ENCODE measurements at regions not wholly inside any gene's neighbourhood (a gene's known extent, or its start where the extent isn't known, plus 50 kb on each side); places are given as distances from the start of the nearest gene placed in this dataset.

GRCh38 chr12:4120316-4120917 is 153.1 kb upstream of the CCND2 start:
- Histone ChIP-seq H4K20me1 (ENCODE audit: insufficient read depth) (no peaks in the 10 kb centered on the region), H3K4me3 (no peak overlapping the region), H3K4me1 (replicated peaks; ENCODE audit: insufficient read depth) (no peaks in the 10 kb centered on the region), H3K27me3 (ENCODE audit: insufficient read depth, low read depth) (peaks cover 85% of the 10 kb centered on the region), H3K36me3 (ENCODE audit: low read depth) (no peaks in the 10 kb centered on the region), H3K4me2 (no peak overlapping the region), H3F3A (ENCODE audit: insufficient read depth, low read depth) (no peaks in the 10 kb centered on the region), H3K9me3 (ENCODE audit: insufficient read depth, low read depth) (no peaks in the 10 kb centered on the region), H3K79me2 (ENCODE audit: low read depth) (no peaks in the 10 kb centered on the region), H2AFZ (no peak overlapping the region), H3K27ac (no peak overlapping the region), H3K9me2 (ENCODE audit: insufficient read depth) (no peaks in the 10 kb centered on the region)
- no TSS peak for BruUV-seq (replicated peaks)
- ChIA-PET POLR2A (ENCODE audit: unreplicated experiment) (no interaction called here), CTCF (no interaction called here)
- DNase-seq: no peak
- no peak for TF ChIP-seq EZH2 (IDR thresholded peaks at IDR 0.05; ENCODE audit: low read depth)
- TF ChIP-seq, protein P1, sequence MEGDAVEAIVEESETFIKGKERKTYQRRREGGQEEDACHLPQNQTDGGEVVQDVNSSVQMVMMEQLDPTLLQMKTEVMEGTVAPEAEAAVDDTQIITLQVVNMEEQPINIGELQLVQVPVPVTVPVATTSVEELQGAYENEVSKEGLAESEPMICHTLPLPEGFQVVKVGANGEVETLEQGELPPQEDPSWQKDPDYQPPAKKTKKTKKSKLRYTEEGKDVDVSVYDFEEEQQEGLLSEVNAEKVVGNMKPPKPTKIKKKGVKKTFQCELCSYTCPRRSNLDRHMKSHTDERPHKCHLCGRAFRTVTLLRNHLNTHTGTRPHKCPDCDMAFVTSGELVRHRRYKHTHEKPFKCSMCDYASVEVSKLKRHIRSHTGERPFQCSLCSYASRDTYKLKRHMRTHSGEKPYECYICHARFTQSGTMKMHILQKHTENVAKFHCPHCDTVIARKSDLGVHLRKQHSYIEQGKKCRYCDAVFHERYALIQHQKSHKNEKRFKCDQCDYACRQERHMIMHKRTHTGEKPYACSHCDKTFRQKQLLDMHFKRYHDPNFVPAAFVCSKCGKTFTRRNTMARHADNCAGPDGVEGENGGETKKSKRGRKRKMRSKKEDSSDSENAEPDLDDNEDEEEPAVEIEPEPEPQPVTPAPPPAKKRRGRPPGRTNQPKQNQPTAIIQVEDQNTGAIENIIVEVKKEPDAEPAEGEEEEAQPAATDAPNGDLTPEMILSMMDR (conservative IDR thresholded peaks at IDR 0.05): no peak
- intact Hi-C loops (cut with micrococcal nuclease; ENCODE audit: unreplicated experiment): no loop called here

GRCh38 chr12:4119157-4119761 is 154.3 kb upstream of the CCND2 start:
- Histone ChIP-seq H3K4me1 (replicated peaks; ENCODE audit: insufficient read depth) (no peaks in the 10 kb centered on the region), H3F3A (ENCODE audit: insufficient read depth, low read depth) (no peaks in the 10 kb centered on the region), H3K4me3 (no peak overlapping the region), H3K9me2 (ENCODE audit: insufficient read depth) (no peaks in the 10 kb centered on the region), H3K27me3 (ENCODE audit: insufficient read depth, low read depth) (peaks cover 88% of the 10 kb centered on the region), H3K79me2 (ENCODE audit: low read depth) (no peaks in the 10 kb centered on the region), H4K20me1 (ENCODE audit: insufficient read depth) (no peaks in the 10 kb centered on the region), H3K4me2 (no peak overlapping the region), H3K9me3 (ENCODE audit: insufficient read depth, low read depth) (no peaks in the 10 kb centered on the region), H3K36me3 (ENCODE audit: low read depth) (no peaks in the 10 kb centered on the region), H3K27ac (no peak overlapping the region), H2AFZ (no peak overlapping the region)
- no TSS peak for BruUV-seq (replicated peaks)
- TF ChIP-seq, protein P1 (conservative IDR thresholded peaks at IDR 0.05): no peak
- no peak for TF ChIP-seq EZH2 (IDR thresholded peaks at IDR 0.05; ENCODE audit: low read depth)
- ChIA-PET POLR2A (ENCODE audit: unreplicated experiment) (no interaction called here), CTCF (no interaction called here)
- no peak for DNase-seq
- intact Hi-C loops (cut with micrococcal nuclease; ENCODE audit: unreplicated experiment): no loop called here

GRCh38 chr12:4118601-4119156 is 154.9 kb upstream of the CCND2 start:
- no peak overlapping the region for H3K4me2 ChIP-seq
- no peaks in the 10 kb centered on the region for H3F3A ChIP-seq (ENCODE audit: insufficient read depth, low read depth)
- TF ChIP-seq, protein P1 (conservative IDR thresholded peaks at IDR 0.05): no peak
- TF ChIP-seq EZH2 (IDR thresholded peaks at IDR 0.05; ENCODE audit: low read depth): no peak
- no peak overlapping the region for H3K4me3 ChIP-seq
- H3K27ac ChIP-seq: no peak overlapping the region
- no peaks in the 10 kb centered on the region for H3K79me2 ChIP-seq (ENCODE audit: low read depth)
- no peak for DNase-seq
- POLR2A ChIA-PET (ENCODE audit: unreplicated experiment): no interaction called here
- no peak overlapping the region for H2AFZ ChIP-seq
- no peaks in the 10 kb centered on the region for H3K9me2 ChIP-seq (ENCODE audit: insufficient read depth)
- no peaks in the 10 kb centered on the region for H3K36me3 ChIP-seq (ENCODE audit: low read depth)
- CTCF ChIA-PET: no interaction called here
- no peaks in the 10 kb centered on the region for H3K4me1 ChIP-seq (replicated peaks; ENCODE audit: insufficient read depth)
- BruUV-seq (replicated peaks): no TSS peak
- no peaks in the 10 kb centered on the region for H4K20me1 ChIP-seq (ENCODE audit: insufficient read depth)
- no peaks in the 10 kb centered on the region for H3K9me3 ChIP-seq (ENCODE audit: insufficient read depth, low read depth)
- intact Hi-C loops (cut with micrococcal nuclease; ENCODE audit: unreplicated experiment): no loop called here
- peaks cover 87% of the 10 kb centered on the region for H3K27me3 ChIP-seq (ENCODE audit: insufficient read depth, low read depth)

Measured in PC-9 (cell line).